ENCODE measurements at regions not wholly inside any gene's neighbourhood (a gene's known extent, or its start where the extent isn't known, plus 50 kb on each side); places are given as distances from the start of the nearest gene placed in this dataset.

- no peak for TF ChIP-seq CTCF (IDR thresholded peaks at IDR 0.05; ENCODE audit: low read depth, low read length, missing input control)
- TF ChIP-seq TAF1 (conservative IDR thresholded peaks at IDR 0.05) = no peak
- TF ChIP-seq SP1 (IDR thresholded peaks at IDR 0.05) = no peak
- no peak for TF ChIP-seq NR2F2 (IDR thresholded peaks at IDR 0.05)
- no peak for TF ChIP-seq ATF3 (IDR thresholded peaks at IDR 0.05)
- no peak for TF ChIP-seq MAX (IDR thresholded peaks at IDR 0.05)
- TF ChIP-seq REST (IDR thresholded peaks at IDR 0.05) = no peak
- TF ChIP-seq RXRA (IDR thresholded peaks at IDR 0.05) = no peak
- no peak for TF ChIP-seq EGR1 (IDR thresholded peaks at IDR 0.05; ENCODE audit: low read depth in 2 of 2)
- no peak for TF ChIP-seq GABPA (IDR thresholded peaks at IDR 0.05 in 1 of 2, conservative IDR thresholded peaks at IDR 0.05 in 1 of 2)
- no peak for TF ChIP-seq YY1 (IDR thresholded peaks at IDR 0.05)
- TF ChIP-seq HNF4A (conservative IDR thresholded peaks at IDR 0.05) = no peak
Measured at GRCh38 chr4:165763640-165764039, 109.4 kb upstream of the TLL1 start.
